ENCODE measurements at regions not wholly inside any gene's neighbourhood (a gene's known extent, or its start where the extent isn't known, plus 50 kb on each side); places are given as distances from the start of the nearest gene placed in this dataset.

DNA sequence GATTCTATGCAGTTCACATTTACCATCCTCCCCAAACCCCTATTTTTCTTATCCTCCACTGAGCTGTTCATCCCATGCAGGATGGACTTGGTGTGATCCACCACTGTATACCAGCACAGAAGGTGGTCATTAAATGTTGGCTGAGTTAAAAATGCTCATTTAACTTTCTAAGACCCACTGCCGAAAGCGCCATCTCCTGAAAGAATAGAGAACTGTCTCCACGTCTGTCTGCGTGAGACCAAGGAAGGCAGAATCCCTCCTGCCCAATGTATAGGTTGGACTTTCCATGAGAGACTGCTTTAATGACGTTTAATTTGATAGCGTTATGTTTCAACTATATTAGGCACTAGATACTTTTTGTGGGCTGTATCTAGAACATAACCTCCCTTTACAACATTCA, 124.3 kb downstream of the GPAM start:
- Histone ChIP-seq H3K9me1 (ENCODE audit: insufficient read depth, low read length) (no peaks in the 10 kb centered on the region), H2BK20ac (ENCODE audit: low read depth, low read length) (no peak overlapping the region), H3K27me3 (ENCODE audit: control insufficient read depth, insufficient read depth, low read length) (no peaks in the 10 kb centered on the region), H3K4me3 (ENCODE audit: insufficient read depth, low read depth, low read length) (no peak overlapping the region), H4K20me1 (ENCODE audit: insufficient read depth, low read length) (no peaks in the 10 kb centered on the region), H2AFZ (replicated peaks; ENCODE audit: low read length, poor library complexity) (no peak overlapping the region), H3K4me1 (ENCODE audit: control insufficient read depth, insufficient read depth, low read length) (no peaks in the 10 kb centered on the region), H4K8ac (ENCODE audit: low read depth in 2 of 2, low read length in 2 of 2) (no peak overlapping the region), H2BK15ac (ENCODE audit: low read depth, low read length) (no peak overlapping the region), H2BK5ac (ENCODE audit: low read depth, low read length, poor library complexity, severe bottlenecking) (no peak overlapping the region), H3K4ac (ENCODE audit: low read depth, low read length) (no peak overlapping the region), H3K36me3 (ENCODE audit: control insufficient read depth, insufficient read depth, low read length) (no peaks in the 10 kb centered on the region), H3K14ac (replicated peaks; ENCODE audit: low read depth, low read length) (no peak overlapping the region), H2AK5ac (ENCODE audit: low read depth, low read length) (no peak overlapping the region), H3K4me2 (ENCODE audit: low read depth, low read length) (no peak overlapping the region), H3K9ac (ENCODE audit: low read depth, low read length) (no peak overlapping the region), H4K91ac (ENCODE audit: insufficient read depth, low read depth, low read length) (no peak overlapping the region), H3K23ac (ENCODE audit: low read depth, low read length) (no peak overlapping the region), H2BK120ac (ENCODE audit: low read depth, low read length) (no peak overlapping the region), H3K27ac (ENCODE audit: insufficient read depth, low read length) (no peak overlapping the region), H3K18ac (ENCODE audit: low read depth, low read length) (no peak overlapping the region), H3K9me3 (ENCODE audit: control insufficient read depth, insufficient read depth, low read length) (peaks cover 9% of the 10 kb centered on the region), H3K56ac (ENCODE audit: extremely low read depth, insufficient read depth, low read length) (no peak overlapping the region), H4K5ac (ENCODE audit: low read depth, low read length) (no peak overlapping the region), H2AK9ac (replicated peaks; ENCODE audit: low read depth, low read length, poor library complexity) (no peak overlapping the region), H3K79me1 (ENCODE audit: low read depth in 1 of 2, low read length in 2 of 2) (no peaks in the 10 kb centered on the region)
- ATAC-seq (ENCODE audit: low read depth) (no peak), DNase-seq (no peak)
- in situ Hi-C loops (cut with MboI; ENCODE audit: low sequenced_read_pairs) (no loop called here), dilution Hi-C loops (cut with HindIII; ENCODE audit: low sequenced_read_pairs, unreplicated experiment) (no loop called here), intact Hi-C loops (cut with micrococcal nuclease) (no loop called here)
- POLR2A ChIA-PET (ENCODE audit: unreplicated experiment), result no interaction called here
- CTCF ChIA-PET, result no interaction called here
- TF ChIP-seq MXI1 (IDR thresholded peaks at IDR 0.05; ENCODE audit: borderline replicate concordance, low read depth, low read length) (no peak), FOS (IDR thresholded peaks at IDR 0.05; ENCODE audit: low read depth, low read length) (no peak), RFX5 (IDR thresholded peaks at IDR 0.05; ENCODE audit: low read depth, low read length) (no peak), MAZ (IDR thresholded peaks at IDR 0.05; ENCODE audit: borderline replicate concordance, low read depth, low read length) (no peak), SMC3 (IDR thresholded peaks at IDR 0.05; ENCODE audit: low read depth, low read length) (no peak), CEBPB (IDR thresholded peaks at IDR 0.05; ENCODE audit: low read depth, low read length) (no peak), BHLHE40 (IDR thresholded peaks at IDR 0.05; ENCODE audit: low read depth, low read length) (no peak), POLR2A (IDR thresholded peaks at IDR 0.05; ENCODE audit: low read depth, low read length) (no peak), CHD1 (IDR thresholded peaks at IDR 0.05; ENCODE audit: low read depth, low read length) (no peak), RCOR1 (IDR thresholded peaks at IDR 0.05; ENCODE audit: insufficient replicate concordance, low read length) (no peak), MAFK (IDR thresholded peaks at IDR 0.05; ENCODE audit: low read depth, low read length) (no peak)
- TF ChIP-seq, protein P1, sequence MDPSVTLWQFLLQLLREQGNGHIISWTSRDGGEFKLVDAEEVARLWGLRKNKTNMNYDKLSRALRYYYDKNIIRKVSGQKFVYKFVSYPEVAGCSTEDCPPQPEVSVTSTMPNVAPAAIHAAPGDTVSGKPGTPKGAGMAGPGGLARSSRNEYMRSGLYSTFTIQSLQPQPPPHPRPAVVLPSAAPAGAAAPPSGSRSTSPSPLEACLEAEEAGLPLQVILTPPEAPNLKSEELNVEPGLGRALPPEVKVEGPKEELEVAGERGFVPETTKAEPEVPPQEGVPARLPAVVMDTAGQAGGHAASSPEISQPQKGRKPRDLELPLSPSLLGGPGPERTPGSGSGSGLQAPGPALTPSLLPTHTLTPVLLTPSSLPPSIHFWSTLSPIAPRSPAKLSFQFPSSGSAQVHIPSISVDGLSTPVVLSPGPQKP (IDR thresholded peaks at IDR 0.05; ENCODE audit: borderline replicate concordance, low read depth, low read length), result no peak
- no TSS peak for BruUV-seq (replicated peaks)
- WGBS, 2 experiments (ENCODE audit: extremely low coverage in 2 of 2, insufficient read length in 1 of 2), result no CpG with 5 or more reads among the region's 6 CpGs
